ENCODE measurements at regions not wholly inside any gene's neighbourhood (a gene's known extent, or its start where the extent isn't known, plus 50 kb on each side); places are given as distances from the start of the nearest gene placed in this dataset.
"Not testable (repeated sequence)": the region's sequence is repeated elsewhere in the genome, so short reads cannot be mapped to it uniquely, and the experiment has no call there.

DNA sequence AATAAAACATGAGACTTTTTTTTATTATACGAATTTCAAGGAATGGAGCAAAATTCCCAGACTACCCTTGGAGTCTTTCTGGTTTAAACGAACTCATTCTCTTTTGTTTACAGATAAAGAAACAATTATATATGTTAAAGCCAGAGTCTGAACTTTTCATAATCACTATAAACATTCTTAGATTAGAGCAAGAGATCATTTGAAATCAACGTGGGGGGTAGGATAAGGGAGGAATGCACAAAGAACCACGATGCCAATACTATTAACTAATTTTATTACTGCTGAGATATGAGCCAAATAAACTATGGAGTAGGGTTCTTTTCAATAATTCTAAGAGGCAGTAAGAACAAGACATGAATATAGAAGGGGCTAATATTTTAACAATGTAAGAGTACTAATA lies 148.0 kb upstream of the FREM1 start:
- H3K9ac ChIP-seq (ENCODE audit: low read length) = no peak overlapping the region
- TF ChIP-seq, protein P1, sequence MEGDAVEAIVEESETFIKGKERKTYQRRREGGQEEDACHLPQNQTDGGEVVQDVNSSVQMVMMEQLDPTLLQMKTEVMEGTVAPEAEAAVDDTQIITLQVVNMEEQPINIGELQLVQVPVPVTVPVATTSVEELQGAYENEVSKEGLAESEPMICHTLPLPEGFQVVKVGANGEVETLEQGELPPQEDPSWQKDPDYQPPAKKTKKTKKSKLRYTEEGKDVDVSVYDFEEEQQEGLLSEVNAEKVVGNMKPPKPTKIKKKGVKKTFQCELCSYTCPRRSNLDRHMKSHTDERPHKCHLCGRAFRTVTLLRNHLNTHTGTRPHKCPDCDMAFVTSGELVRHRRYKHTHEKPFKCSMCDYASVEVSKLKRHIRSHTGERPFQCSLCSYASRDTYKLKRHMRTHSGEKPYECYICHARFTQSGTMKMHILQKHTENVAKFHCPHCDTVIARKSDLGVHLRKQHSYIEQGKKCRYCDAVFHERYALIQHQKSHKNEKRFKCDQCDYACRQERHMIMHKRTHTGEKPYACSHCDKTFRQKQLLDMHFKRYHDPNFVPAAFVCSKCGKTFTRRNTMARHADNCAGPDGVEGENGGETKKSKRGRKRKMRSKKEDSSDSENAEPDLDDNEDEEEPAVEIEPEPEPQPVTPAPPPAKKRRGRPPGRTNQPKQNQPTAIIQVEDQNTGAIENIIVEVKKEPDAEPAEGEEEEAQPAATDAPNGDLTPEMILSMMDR (IDR thresholded peaks at IDR 0.05; ENCODE audit: insufficient read depth, low read depth, low read length) = no peak
- TF ChIP-seq EZH2 (IDR thresholded peaks at IDR 0.05; ENCODE audit: insufficient read depth, low read length) = no peak
- no peaks in the 10 kb centered on the region for H4K20me1 ChIP-seq (ENCODE audit: insufficient read depth, low read length)
- no peak overlapping the region for H2AFZ ChIP-seq (ENCODE audit: low read depth, low read length)
- H3K27ac Mint-ChIP-seq (ENCODE audit: unreplicated experiment) = no peak overlapping the region
- H3K9me3 ChIP-seq (ENCODE audit: insufficient read depth, low read depth, low read length) = no peaks in the 10 kb centered on the region
- H3K4me2 ChIP-seq (ENCODE audit: low read length) = no peak overlapping the region
- no peak for FAIRE-seq
- H3K4me3 ChIP-seq (ENCODE audit: insufficient read depth, low read depth, low read length) = no peak overlapping the region
- H3K27me3 ChIP-seq (ENCODE audit: insufficient read depth, low read length) = no peaks in the 10 kb centered on the region
- DNase-seq (ENCODE audit: low read depth) = no peak
- H3K27me3 Mint-ChIP-seq (ENCODE audit: low read depth, unreplicated experiment) = no peaks in the 10 kb centered on the region
- no peak overlapping the region for H3K27ac ChIP-seq (ENCODE audit: low read depth, low read length)
- H3K36me3 Mint-ChIP-seq (ENCODE audit: low read depth, unreplicated experiment) = no peaks in the 10 kb centered on the region
- H3K36me3 ChIP-seq (ENCODE audit: insufficient read depth, low read length) = no peaks in the 10 kb centered on the region
- no peaks in the 10 kb centered on the region for H3K4me1 Mint-ChIP-seq (ENCODE audit: low read depth, unreplicated experiment)
- H3K79me2 ChIP-seq (ENCODE audit: insufficient read depth, low read length) = no peaks in the 10 kb centered on the region
- no peaks in the 10 kb centered on the region for H3K4me1 ChIP-seq (ENCODE audit: insufficient read depth, low read length)
- peaks cover 2% of the 10 kb centered on the region for H3K9me3 Mint-ChIP-seq (ENCODE audit: unreplicated experiment)
- no peak overlapping the region for H3K4me3 Mint-ChIP-seq (ENCODE audit: unreplicated experiment)

DNA sequence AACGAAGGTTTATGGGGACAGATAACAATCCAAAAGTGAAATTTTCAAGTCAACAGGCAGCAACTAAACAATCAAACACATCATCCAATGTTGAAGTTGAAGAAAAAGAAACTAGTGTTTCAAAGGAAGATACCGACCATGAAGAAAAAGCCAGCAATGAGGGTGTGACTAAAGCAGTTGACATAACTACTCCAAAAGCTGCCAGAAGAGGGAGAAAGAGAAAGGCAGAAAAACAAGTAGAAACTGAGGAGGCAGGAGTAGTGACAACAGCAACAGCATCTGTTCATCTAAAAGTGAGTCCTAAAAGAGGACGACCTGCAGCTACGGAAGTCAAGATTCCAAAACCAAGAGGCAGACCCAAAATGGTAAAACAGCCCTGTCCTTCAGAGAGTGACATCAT lies 145.1 kb upstream of the FREM1 start:
- H3K4me1 Mint-ChIP-seq (ENCODE audit: low read depth, unreplicated experiment); H4K20me1 ChIP-seq (ENCODE audit: insufficient read depth, low read length); H3K9ac ChIP-seq (ENCODE audit: low read length); H3K9me3 ChIP-seq (ENCODE audit: insufficient read depth, low read depth, low read length); H3K9me3 Mint-ChIP-seq (ENCODE audit: unreplicated experiment); H3K36me3 ChIP-seq (ENCODE audit: insufficient read depth, low read length); H3K4me3 ChIP-seq (ENCODE audit: insufficient read depth, low read depth, low read length); DNase-seq (ENCODE audit: low read depth); H3K4me3 Mint-ChIP-seq (ENCODE audit: unreplicated experiment); H3K27me3 Mint-ChIP-seq (ENCODE audit: low read depth, unreplicated experiment); H3K36me3 Mint-ChIP-seq (ENCODE audit: low read depth, unreplicated experiment); H3K27ac Mint-ChIP-seq (ENCODE audit: unreplicated experiment); FAIRE-seq; H3K27me3 ChIP-seq (ENCODE audit: insufficient read depth, low read length); H3K79me2 ChIP-seq (ENCODE audit: insufficient read depth, low read length); H2AFZ ChIP-seq (ENCODE audit: low read depth, low read length); H3K4me2 ChIP-seq (ENCODE audit: low read length); H3K27ac ChIP-seq (ENCODE audit: low read depth, low read length); H3K4me1 ChIP-seq (ENCODE audit: insufficient read depth, low read length): not testable (repeated sequence)

DNA sequence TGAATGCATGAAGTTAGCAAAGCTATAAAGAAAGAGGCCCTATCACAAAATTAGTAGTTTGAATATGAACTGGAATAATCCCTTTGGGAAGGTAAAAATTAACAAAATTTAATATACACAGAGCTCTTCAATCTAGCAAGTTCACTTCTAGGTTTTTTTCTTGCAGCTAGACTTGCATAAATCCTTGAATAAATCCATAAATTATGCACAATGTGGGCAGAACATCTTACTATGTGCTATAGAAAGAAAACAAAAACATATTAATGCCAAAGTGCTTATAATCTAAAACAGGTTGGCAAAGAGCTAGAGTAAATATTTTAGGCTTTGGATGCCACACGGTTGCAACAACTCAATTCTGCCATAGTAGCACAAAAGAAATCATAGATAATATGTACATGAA lies 138.5 kb upstream of the FREM1 start:
- DNase-seq (ENCODE audit: low read depth) (no peak), FAIRE-seq (no peak)
- Mint-ChIP-seq H3K27ac (ENCODE audit: unreplicated experiment) (no peak overlapping the region), H3K27me3 (ENCODE audit: low read depth, unreplicated experiment) (no peaks in the 10 kb centered on the region), H3K4me1 (ENCODE audit: low read depth, unreplicated experiment) (no peaks in the 10 kb centered on the region), H3K36me3 (ENCODE audit: low read depth, unreplicated experiment) (no peaks in the 10 kb centered on the region), H3K9me3 (ENCODE audit: unreplicated experiment) (no peaks in the 10 kb centered on the region), H3K4me3 (ENCODE audit: unreplicated experiment) (no peak overlapping the region)
- Histone ChIP-seq H3K9ac (ENCODE audit: low read length) (no peak overlapping the region), H3K4me2 (ENCODE audit: low read length) (no peak overlapping the region), H2AFZ (ENCODE audit: low read depth, low read length) (no peak overlapping the region), H3K9me3 (ENCODE audit: insufficient read depth, low read depth, low read length) (no peaks in the 10 kb centered on the region), H3K27me3 (ENCODE audit: insufficient read depth, low read length) (no peaks in the 10 kb centered on the region), H3K27ac (ENCODE audit: low read depth, low read length) (no peak overlapping the region), H3K4me3 (ENCODE audit: insufficient read depth, low read depth, low read length) (no peak overlapping the region), H3K4me1 (ENCODE audit: insufficient read depth, low read length) (no peaks in the 10 kb centered on the region), H3K36me3 (ENCODE audit: insufficient read depth, low read length) (no peaks in the 10 kb centered on the region), H4K20me1 (ENCODE audit: insufficient read depth, low read length) (no peaks in the 10 kb centered on the region), H3K79me2 (ENCODE audit: insufficient read depth, low read length) (no peaks in the 10 kb centered on the region)
- TF ChIP-seq EZH2 (IDR thresholded peaks at IDR 0.05; ENCODE audit: insufficient read depth, low read length) = no peak
- TF ChIP-seq, protein P1 (IDR thresholded peaks at IDR 0.05; ENCODE audit: insufficient read depth, low read depth, low read length) = no peak
